ENCODE measurements at regions not wholly inside any gene's neighbourhood (a gene's known extent, or its start where the extent isn't known, plus 50 kb on each side); places are given as distances from the start of the nearest gene placed in this dataset.
"Not testable (repeated sequence)": the region's sequence is repeated elsewhere in the genome, so short reads cannot be mapped to it uniquely, and the experiment has no call there.

DNA sequence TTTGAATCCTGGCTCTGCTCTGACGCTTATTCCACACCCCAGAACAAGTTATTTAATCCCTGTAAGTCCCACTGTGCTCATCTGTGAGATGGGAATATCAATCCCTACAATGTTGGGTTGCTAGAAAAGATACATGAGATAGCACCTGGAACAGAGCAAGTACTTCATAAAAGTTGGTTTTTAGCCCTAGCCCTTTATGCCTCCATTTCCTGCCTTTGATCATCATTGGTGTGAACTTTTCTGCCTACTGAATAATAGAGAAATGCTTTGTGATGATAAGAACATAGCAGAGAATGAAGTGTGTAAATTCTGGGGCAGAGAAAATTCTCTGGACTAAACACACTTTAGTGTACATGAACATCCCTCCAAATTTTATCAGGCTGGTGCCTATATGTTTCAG lies 90.3 kb upstream of the RANBP6 start:
- H3K4me3 ChIP-seq (ENCODE audit: low read length): no peak overlapping the region
- no peaks in the 10 kb centered on the region for H3K9me3 ChIP-seq (ENCODE audit: control insufficient read depth, low read depth, low read length)
- no peaks in the 10 kb centered on the region for H3K4me1 ChIP-seq (ENCODE audit: control insufficient read depth, insufficient read depth, low read length)
- H3K36me3 ChIP-seq (ENCODE audit: control insufficient read depth, insufficient read depth, low read length): no peaks in the 10 kb centered on the region
- no peak for DNase-seq
- WGBS (ENCODE audit: insufficient coverage, low lambda C conversion rate): no CpG with 5 or more reads among the region's 1 CpG
- H3K27me3 ChIP-seq (ENCODE audit: control insufficient read depth, insufficient read depth, low read length): no peaks in the 10 kb centered on the region
- H3K27ac ChIP-seq (ENCODE audit: low read length): no peak overlapping the region

DNA sequence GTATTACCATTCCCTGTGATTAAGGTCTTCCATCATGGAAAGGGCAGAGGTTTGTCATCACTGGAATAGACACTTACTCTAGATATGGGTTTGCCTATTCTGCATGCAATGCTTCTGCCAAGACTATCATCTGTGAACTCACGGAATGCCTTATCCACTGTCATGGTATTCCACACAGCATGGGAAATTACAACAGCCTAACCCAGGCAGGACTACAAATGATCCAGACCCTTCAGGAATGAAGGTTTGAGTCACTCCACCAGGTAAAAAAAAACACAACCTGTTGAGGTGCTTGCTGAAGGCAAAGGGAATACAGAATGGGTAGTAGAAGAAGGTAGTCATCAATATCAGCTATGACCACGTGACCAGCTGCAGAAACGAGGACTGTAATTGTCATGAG lies 89.0 kb upstream of the RANBP6 start:
- H3K27me3 ChIP-seq (ENCODE audit: control insufficient read depth, insufficient read depth, low read length); DNase-seq; H3K4me1 ChIP-seq (ENCODE audit: control insufficient read depth, insufficient read depth, low read length); H3K4me3 ChIP-seq (ENCODE audit: low read length); H3K27ac ChIP-seq (ENCODE audit: low read length); H3K9me3 ChIP-seq (ENCODE audit: control insufficient read depth, low read depth, low read length); H3K36me3 ChIP-seq (ENCODE audit: control insufficient read depth, insufficient read depth, low read length): not testable (repeated sequence)
- no CpG with 5 or more reads among the region's 3 CpGs for WGBS (ENCODE audit: insufficient coverage, low lambda C conversion rate)

DNA sequence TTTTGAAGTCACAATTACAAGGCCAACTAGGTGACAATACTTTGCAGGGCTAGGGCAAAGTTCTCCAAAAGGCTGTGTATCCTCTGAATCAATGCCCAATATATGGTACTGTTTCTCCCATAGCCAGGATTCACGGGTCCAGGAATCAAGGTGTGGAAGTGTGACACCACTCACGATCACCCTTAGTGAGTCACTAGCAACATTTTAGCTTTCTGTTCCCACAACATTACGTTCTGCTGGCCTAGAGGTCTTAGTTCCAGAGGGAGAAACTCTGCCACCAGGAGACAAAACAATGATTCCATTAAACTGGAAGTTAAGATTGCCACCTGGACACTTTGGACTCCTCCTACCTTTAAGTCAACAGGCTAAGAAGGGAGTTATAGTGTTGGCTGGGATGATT lies 88.5 kb upstream of the RANBP6 start:
- no CpG with 5 or more reads among the region's 3 CpGs for WGBS (ENCODE audit: insufficient coverage, low lambda C conversion rate)
- not testable (repeated sequence) for H3K27me3 ChIP-seq (ENCODE audit: control insufficient read depth, insufficient read depth, low read length)

GRCh38 chr9:6102336-6102987 lies 87.0 kb upstream of the RANBP6 start:
- WGBS (ENCODE audit: insufficient coverage, low lambda C conversion rate): no CpG with 5 or more reads among the region's 4 CpGs
- H3K27me3 ChIP-seq (ENCODE audit: control insufficient read depth, insufficient read depth, low read length); H3K36me3 ChIP-seq (ENCODE audit: control insufficient read depth, insufficient read depth, low read length); H3K4me1 ChIP-seq (ENCODE audit: control insufficient read depth, insufficient read depth, low read length); H3K9me3 ChIP-seq (ENCODE audit: control insufficient read depth, low read depth, low read length); DNase-seq; H3K27ac ChIP-seq (ENCODE audit: low read length); H3K4me3 ChIP-seq (ENCODE audit: low read length): not testable (repeated sequence)

More for the DNA sequence above, 88.5 kb upstream of the RANBP6 start:
- not testable (repeated sequence) for H3K27ac ChIP-seq (ENCODE audit: low read length); DNase-seq; H3K36me3 ChIP-seq (ENCODE audit: control insufficient read depth, insufficient read depth, low read length); H3K4me1 ChIP-seq (ENCODE audit: control insufficient read depth, insufficient read depth, low read length); H3K9me3 ChIP-seq (ENCODE audit: control insufficient read depth, low read depth, low read length); H3K4me3 ChIP-seq (ENCODE audit: low read length)

- H3K9me3 ChIP-seq (ENCODE audit: control insufficient read depth, low read depth, low read length); H3K4me1 ChIP-seq (ENCODE audit: control insufficient read depth, insufficient read depth, low read length); H3K27ac ChIP-seq (ENCODE audit: low read length); H3K4me3 ChIP-seq (ENCODE audit: low read length); H3K36me3 ChIP-seq (ENCODE audit: control insufficient read depth, insufficient read depth, low read length); H3K27me3 ChIP-seq (ENCODE audit: control insufficient read depth, insufficient read depth, low read length); DNase-seq: not testable (repeated sequence)
- WGBS (ENCODE audit: insufficient coverage, low lambda C conversion rate): no CpG with 5 or more reads among the region's 1 CpG
Measured at GRCh38 chr9:6101725-6102124, 86.3 kb upstream of the RANBP6 start.

GRCh38 chr9:6099346-6099745 lies 83.9 kb upstream of the RANBP6 start:
- H3K9me3 ChIP-seq (ENCODE audit: control insufficient read depth, low read depth, low read length); H3K4me3 ChIP-seq (ENCODE audit: low read length); H3K36me3 ChIP-seq (ENCODE audit: control insufficient read depth, insufficient read depth, low read length); DNase-seq; H3K27me3 ChIP-seq (ENCODE audit: control insufficient read depth, insufficient read depth, low read length); H3K27ac ChIP-seq (ENCODE audit: low read length); H3K4me1 ChIP-seq (ENCODE audit: control insufficient read depth, insufficient read depth, low read length): not testable (repeated sequence)

- DNase-seq: no peak
- H3K27me3 ChIP-seq (ENCODE audit: control insufficient read depth, insufficient read depth, low read length): no peaks in the 10 kb centered on the region
- no peaks in the 10 kb centered on the region for H3K9me3 ChIP-seq (ENCODE audit: control insufficient read depth, low read depth, low read length)
- WGBS (ENCODE audit: insufficient coverage, low lambda C conversion rate): no CpG with 5 or more reads among the region's 1 CpG
- no peak overlapping the region for H3K27ac ChIP-seq (ENCODE audit: low read length)
- no peaks in the 10 kb centered on the region for H3K36me3 ChIP-seq (ENCODE audit: control insufficient read depth, insufficient read depth, low read length)
- H3K4me3 ChIP-seq (ENCODE audit: low read length): no peak overlapping the region
- no peaks in the 10 kb centered on the region for H3K4me1 ChIP-seq (ENCODE audit: control insufficient read depth, insufficient read depth, low read length)
Measured at GRCh38 chr9:6098431-6098830, 83.0 kb upstream of the RANBP6 start.

DNA sequence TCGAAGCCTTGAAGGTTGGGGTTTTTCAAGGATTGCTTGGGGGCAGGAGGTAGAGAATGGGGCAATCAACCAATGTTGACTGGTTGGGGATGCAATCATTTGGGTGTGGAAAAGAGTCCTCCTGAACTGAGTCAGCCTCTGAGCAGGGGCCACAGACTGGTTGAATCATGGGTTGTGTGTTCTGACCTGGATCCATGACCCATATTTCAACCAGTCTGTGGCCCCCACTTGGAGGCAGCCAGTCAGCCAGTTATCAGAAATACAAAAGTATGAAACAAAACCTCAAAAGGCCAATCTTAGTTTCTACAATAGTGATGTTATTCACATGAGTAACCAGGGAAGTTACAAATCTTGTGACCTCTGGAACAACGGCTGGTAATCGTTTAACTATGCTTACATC lies 81.4 kb upstream of the RANBP6 start:
- H3K36me3 ChIP-seq (ENCODE audit: control insufficient read depth, insufficient read depth, low read length): no peaks in the 10 kb centered on the region
- 100% methylated on average over 1 of the region's 3 CpGs for WGBS (ENCODE audit: insufficient coverage, low lambda C conversion rate)
- DNase-seq: no peak

GRCh38 chr9:6090277-6091210 lies 75.1 kb upstream of the RANBP6 start:
- no peak for DNase-seq
- no CpG with 5 or more reads among the region's 1 CpG for WGBS (ENCODE audit: insufficient coverage, low lambda C conversion rate)
- Histone ChIP-seq H3K4me3 (ENCODE audit: low read length) (no peak overlapping the region), H3K4me1 (ENCODE audit: control insufficient read depth, insufficient read depth, low read length) (no peaks in the 10 kb centered on the region), H3K36me3 (ENCODE audit: control insufficient read depth, insufficient read depth, low read length) (no peaks in the 10 kb centered on the region), H3K27me3 (ENCODE audit: control insufficient read depth, insufficient read depth, low read length) (no peaks in the 10 kb centered on the region), H3K27ac (ENCODE audit: low read length) (no peak overlapping the region), H3K9me3 (ENCODE audit: control insufficient read depth, low read depth, low read length) (no peaks in the 10 kb centered on the region)

More for the DNA sequence above, 81.4 kb upstream of the RANBP6 start:
- no peaks in the 10 kb centered on the region for H3K4me1 ChIP-seq (ENCODE audit: control insufficient read depth, insufficient read depth, low read length)
- no peak overlapping the region for H3K4me3 ChIP-seq (ENCODE audit: low read length)
- no peak overlapping the region for H3K27ac ChIP-seq (ENCODE audit: low read length)
- no peaks in the 10 kb centered on the region for H3K27me3 ChIP-seq (ENCODE audit: control insufficient read depth, insufficient read depth, low read length)
- H3K9me3 ChIP-seq (ENCODE audit: control insufficient read depth, low read depth, low read length): no peaks in the 10 kb centered on the region

DNA sequence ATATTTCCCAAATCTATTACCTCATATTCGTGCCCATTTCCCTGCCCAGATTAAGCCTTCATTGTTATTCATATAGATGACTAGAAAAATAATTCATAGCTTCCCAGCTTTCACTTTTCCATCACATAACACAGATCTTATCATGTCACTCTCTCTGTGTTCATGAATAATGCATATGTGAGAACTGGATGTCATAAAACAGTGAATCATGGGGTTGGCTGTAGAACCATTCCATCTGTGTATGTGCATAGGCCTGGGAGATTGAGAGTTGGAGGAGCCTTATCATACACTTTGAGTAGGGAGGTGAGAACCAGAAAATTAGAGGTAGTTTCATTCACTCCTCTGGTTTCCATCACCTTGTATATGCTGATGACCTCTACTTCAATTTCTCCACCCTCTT lies 73.9 kb upstream of the RANBP6 start:
- peaks cover 1% of the 10 kb centered on the region for H3K27me3 ChIP-seq (ENCODE audit: control insufficient read depth, insufficient read depth, low read length)
- no peaks in the 10 kb centered on the region for H3K4me1 ChIP-seq (ENCODE audit: control insufficient read depth, insufficient read depth, low read length)
- no peaks in the 10 kb centered on the region for H3K9me3 ChIP-seq (ENCODE audit: control insufficient read depth, low read depth, low read length)
- no peak overlapping the region for H3K4me3 ChIP-seq (ENCODE audit: low read length)
- DNase-seq: no peak
- no peak overlapping the region for H3K27ac ChIP-seq (ENCODE audit: low read length)
- 100% methylated on average over 1 of the region's 1 CpG for WGBS (ENCODE audit: insufficient coverage, low lambda C conversion rate)
- no peaks in the 10 kb centered on the region for H3K36me3 ChIP-seq (ENCODE audit: control insufficient read depth, insufficient read depth, low read length)

All from large intestine (tissue), 3 donors.